ENCODE measurements at regions not wholly inside any gene's neighbourhood (a gene's known extent, or its start where the extent isn't known, plus 50 kb on each side); places are given as distances from the start of the nearest gene placed in this dataset.
A peak's percentile ranks its signal among the peaks of the same experiment; 100 is the strongest.

- in situ Hi-C loops (cut with MboI), result no loop called here
Observed at GRCh38 chr16:22685459-22685830, 128.5 kb upstream of the HS3ST2 start.

More at GRCh38 chr16:22685459-22685830, 128.5 kb upstream of the HS3ST2 start:
- H3K9me3 ChIP-seq (replicated peaks; ENCODE audit: control insufficient read depth, insufficient read depth, low read depth, low read length), result no peaks in the 10 kb centered on the region; the same call in 1 of the 2 replicates
- no peak overlapping the region for H2AFZ ChIP-seq (ENCODE audit: low read depth, low read length)
- H3K4me2 ChIP-seq (ENCODE audit: insufficient read depth, low read length), result no peak overlapping the region
- WGBS (ENCODE audit: insufficient coverage, low coverage, missing lambda C conversion rate), result 0% methylated on average over 3 of the region's 3 CpGs
- TF ChIP-seq DLX4 (CRISPR knock-in tag; IDR thresholded peaks at IDR 0.05) (no peak), MAFF (IDR thresholded peaks at IDR 0.05; ENCODE audit: low read length) (peak; percentile 34; the same call in 1 of the 2 replicates), ZNF316 (IDR thresholded peaks at IDR 0.05) (peak; percentile 66), KAT8 (IDR thresholded peaks at IDR 0.05; ENCODE audit: low read depth) (no peak), ZBTB40 (IDR thresholded peaks at IDR 0.05) (no peak), ZBTB40 (CRISPR knock-in tag; IDR thresholded peaks at IDR 0.05) (no peak), GTF2B (IDR thresholded peaks at IDR 0.05; ENCODE audit: extremely low read depth, insufficient read length) (no peak), C11orf30 (IDR thresholded peaks at IDR 0.05; ENCODE audit: low read depth) (peak; percentile 63; the same call in 1 of the 2 replicates)
- no peaks in the 10 kb centered on the region for H4K20me1 ChIP-seq (replicated peaks; ENCODE audit: control insufficient read depth, insufficient read depth, low read length)
- H3K36me3 ChIP-seq (ENCODE audit: control insufficient read depth, insufficient read depth, low read length), result no peaks in the 10 kb centered on the region
- no peaks in the 10 kb centered on the region for H3K4me1 ChIP-seq (replicated peaks in 1 of 2; ENCODE audit: control insufficient read depth in 2 of 2, insufficient read depth in 2 of 2, low read length in 2 of 2)
- H3K9ac ChIP-seq (ENCODE audit: insufficient read depth in 1 of 2, low read depth in 2 of 2, low read length in 2 of 2), result no peak overlapping the region
- FAIRE-seq (no peak), ATAC-seq (no peak), DNase-seq (ENCODE audit: extremely low read depth in 1 of 4, low spot score in 3 of 4) (no peak)
- no peaks in the 10 kb centered on the region for H3K79me2 ChIP-seq (ENCODE audit: control insufficient read depth, insufficient read depth, low read length)
- CTCF ChIA-PET (ENCODE audit: low intra/inter-chr PET ratio), result no interaction called here
- POLR2A ChIA-PET, result interaction anchor here (0.6 to 0.7 kb wide), 2 partner anchors 15 to 23 kb away, joined by 3 read pairs; no protein-coding TSS in a partner anchor
- peaks cover 12 to 18% of the 10 kb centered on the region in 2 experiments; a peak in 3 of 5 replicates for H3K27me3 ChIP-seq (ENCODE audit: control insufficient read depth in 2 of 2, insufficient read depth in 2 of 2, low read length in 2 of 2)
- no peak overlapping the region for H3K27ac ChIP-seq (ENCODE audit: extremely low read depth, low read depth, low read length)
- H3K4me3 ChIP-seq, result no peak overlapping the region
- no TSS peak for BruUV-seq (replicated peaks)
- intact Hi-C loops (cut with micrococcal nuclease), result no loop called here
- H3K9me1 ChIP-seq (ENCODE audit: control insufficient read depth, insufficient read depth, low read length), result no peaks in the 10 kb centered on the region

Data from K562 (cell line).